SK-N-SH (cell line): ENCODE measurements at regions not wholly inside any gene's neighbourhood (a gene's known extent, or its start where the extent isn't known, plus 50 kb on each side); places are given as distances from the start of the nearest gene placed in this dataset.

Experiments
- CHD2 ChIP-seq: fragments of 150-350 bp; IDR thresholded peaks from 2 replicates; pipeline ENCODE4 v1.6.1; 2018; ENCODE audit warnings: low read length; ENCODE audit not compliant: partially characterized antibody
- GABPA ChIP-seq: IDR thresholded peaks from 2 replicates; pipeline ENCODE4 v1.4.0; 2012; ENCODE audit warnings: low read depth, mild to moderate bottlenecking
- NFIC ChIP-seq: IDR thresholded peaks from 2 replicates; pipeline ENCODE4 v1.4.0; 2012; ENCODE audit warnings: borderline replicate concordance
- POLR2AphosphoS5 ChIP-seq: IDR thresholded peaks from 2 replicates; pipeline ENCODE4 v1.6.1; 2012; ENCODE audit warnings: low read depth, low read length
- RXRA ChIP-seq: IDR thresholded peaks from 2 replicates; pipeline ENCODE4 v1.4.0; 2012; ENCODE audit warnings: low read depth, mild to moderate bottlenecking, borderline replicate concordance
- SIN3A ChIP-seq: IDR thresholded peaks from 2 replicates; pipeline ENCODE4 v1.6.1; 2012; ENCODE audit warnings: low read depth, mild to moderate bottlenecking, low read length, moderate library complexity, borderline replicate concordance
- SMC3 ChIP-seq: IDR thresholded peaks from 2 replicates; pipeline ENCODE4 v1.6.1; 2012; ENCODE audit warnings: low read depth, low read length, improper control_type of control experiment
- TAF1 ChIP-seq: IDR thresholded peaks from 2 replicates; pipeline ENCODE4 v1.6.1; 2012; ENCODE audit warnings: low read depth, mild to moderate bottlenecking, low read length, moderate library complexity, borderline replicate concordance
- TEAD4 ChIP-seq: IDR thresholded peaks from 2 replicates; pipeline ENCODE4 v1.4.0; 2012; ENCODE audit warnings: mild to moderate bottlenecking, borderline replicate concordance; ENCODE audit not compliant: insufficient read depth
- TF ChIP-seq, protein P1 (sequence below): fragments of 200-600 bp; sonication (generic); IDR thresholded peaks from 2 replicates; pipeline ENCODE4 v1.6.1; 2017; ENCODE audit warnings: antibody characterized with exemption, mild to moderate bottlenecking, moderate library complexity

DNA sequence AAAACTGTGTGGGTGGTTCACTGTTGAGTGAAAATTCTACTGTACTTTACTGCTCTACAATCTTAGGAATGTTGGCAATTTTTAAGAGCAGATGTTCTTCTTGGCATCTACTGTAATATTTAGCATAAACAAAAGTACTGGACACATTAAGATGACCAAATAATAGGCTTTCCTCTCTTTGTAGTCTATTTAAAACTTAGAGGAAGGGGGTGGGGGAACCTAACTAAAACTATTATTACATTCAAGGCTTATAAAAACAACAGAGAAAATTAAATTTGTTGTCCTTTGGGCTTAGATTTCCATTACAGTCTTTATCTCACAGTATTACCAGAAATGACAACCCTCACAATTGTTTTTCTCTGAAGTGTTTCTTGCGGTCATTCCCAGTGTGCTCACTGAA lies 181.2 kb downstream of the PLPPR4 start:
- TF ChIP-seq POLR2AphosphoS5 (no peak), TAF1 (no peak), SMC3 (no peak), SIN3A (no peak), TEAD4 (no peak), RXRA (no peak), CHD2 (no peak), GABPA (no peak), NFIC (peak; percentile 20; the same call in 1 of the 2 replicates)
- TF ChIP-seq, protein P1, sequence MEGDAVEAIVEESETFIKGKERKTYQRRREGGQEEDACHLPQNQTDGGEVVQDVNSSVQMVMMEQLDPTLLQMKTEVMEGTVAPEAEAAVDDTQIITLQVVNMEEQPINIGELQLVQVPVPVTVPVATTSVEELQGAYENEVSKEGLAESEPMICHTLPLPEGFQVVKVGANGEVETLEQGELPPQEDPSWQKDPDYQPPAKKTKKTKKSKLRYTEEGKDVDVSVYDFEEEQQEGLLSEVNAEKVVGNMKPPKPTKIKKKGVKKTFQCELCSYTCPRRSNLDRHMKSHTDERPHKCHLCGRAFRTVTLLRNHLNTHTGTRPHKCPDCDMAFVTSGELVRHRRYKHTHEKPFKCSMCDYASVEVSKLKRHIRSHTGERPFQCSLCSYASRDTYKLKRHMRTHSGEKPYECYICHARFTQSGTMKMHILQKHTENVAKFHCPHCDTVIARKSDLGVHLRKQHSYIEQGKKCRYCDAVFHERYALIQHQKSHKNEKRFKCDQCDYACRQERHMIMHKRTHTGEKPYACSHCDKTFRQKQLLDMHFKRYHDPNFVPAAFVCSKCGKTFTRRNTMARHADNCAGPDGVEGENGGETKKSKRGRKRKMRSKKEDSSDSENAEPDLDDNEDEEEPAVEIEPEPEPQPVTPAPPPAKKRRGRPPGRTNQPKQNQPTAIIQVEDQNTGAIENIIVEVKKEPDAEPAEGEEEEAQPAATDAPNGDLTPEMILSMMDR: no peak
